HEK293T (cell line): ENCODE measurements at regions not wholly inside any gene's neighbourhood (a gene's known extent, or its start where the extent isn't known, plus 50 kb on each side); places are given as distances from the start of the nearest gene placed in this dataset.

ENCODE experiments used
- BHLHE40 ChIP-seq: fragments of 450-650 bp; IDR thresholded peaks from 2 replicates; pipeline ENCODE4 v1.6.1; 2016; ENCODE audit warnings: mild to moderate bottlenecking, moderate library complexity, borderline replicate concordance
- FOXA1 ChIP-seq: fragments of 450-650 bp; IDR thresholded peaks from 2 replicates; pipeline ENCODE4 v1.6.1; 2016; ENCODE audit warnings: mild to moderate bottlenecking
- FOXM1 ChIP-seq: fragments of 450-650 bp; IDR thresholded peaks from 2 replicates; pipeline ENCODE4 v1.6.1; 2017; ENCODE audit warnings: mild to moderate bottlenecking, borderline replicate concordance
- HDGF ChIP-seq: fragments of 450-650 bp; IDR thresholded peaks from 2 replicates; pipeline ENCODE4 v1.6.1; 2017; ENCODE audit warnings: antibody characterized with exemption, borderline replicate concordance
- L3MBTL2 ChIP-seq: fragments of 450-650 bp; conservative IDR thresholded peaks from 2 replicates; pipeline ENCODE4 v1.6.1; 2016; ENCODE audit warnings: mild to moderate bottlenecking
- PKNOX1 ChIP-seq: fragments of 450-650 bp; IDR thresholded peaks from 2 replicates; pipeline ENCODE4 v1.6.1; 2016
- SUZ12 ChIP-seq: fragments of 450-650 bp; IDR thresholded peaks from 2 replicates; pipeline ENCODE4 v1.6.1; 2016; ENCODE audit warnings: mild to moderate bottlenecking
- TARDBP ChIP-seq: fragments of 450-650 bp; IDR thresholded peaks from 2 replicates; pipeline ENCODE4 v1.6.1; 2016
- ZNF384 ChIP-seq: fragments of 450-650 bp; IDR thresholded peaks from 2 replicates; pipeline ENCODE4 v1.6.1; 2016

GRCh38 chr4:165784672-165785071 is 88.4 kb upstream of the TLL1 start:
- no peak for TF ChIP-seq PKNOX1
- no peak for TF ChIP-seq BHLHE40
- no peak for TF ChIP-seq TARDBP
- no peak for TF ChIP-seq FOXA1
- no peak for TF ChIP-seq HDGF
- TF ChIP-seq FOXM1: no peak
- no peak for TF ChIP-seq L3MBTL2
- no peak for TF ChIP-seq SUZ12
- TF ChIP-seq ZNF384: no peak
